Keratinocyte (primary cell): ENCODE measurements at regions not wholly inside any gene's neighbourhood (a gene's known extent, or its start where the extent isn't known, plus 50 kb on each side); places are given as distances from the start of the nearest gene placed in this dataset.

ENCODE experiments used
- CTCF ChIP-seq, 3 experiments: IDR thresholded peaks in 1 of 3; conservative IDR thresholded peaks in 1 of 3; optimal IDR thresholded peaks in 1 of 3; 2 replicates in 2 of 3; 3 replicates in 1 of 3; pipeline versions ENCODE3 to v1.5.1; 2011; ENCODE audit warnings: low read length in 3 of 3, mild to moderate bottlenecking in 3 of 3, moderate library complexity in 2 of 3, control low read depth in 1 of 3, inconsistent platforms in 1 of 3; ENCODE audit not compliant: insufficient read depth in 2 of 3; ENCODE audit errors: extremely low read depth in 1 of 3
- EZH2 ChIP-seq: IDR thresholded peaks from one replicate; pipeline ENCODE4 v1.6.1; 2012; ENCODE audit warnings: inconsistent platforms, mild to moderate bottlenecking, low read length, moderate library complexity

GRCh38 chrX:1109580-1110119 lies 102.8 kb downstream of the CRLF2 start:
- TF ChIP-seq EZH2 (no peak), CTCF (optimal IDR thresholded peaks at IDR 0.05 in 1 of 3, IDR thresholded peaks at IDR 0.05 in 1 of 3, conservative IDR thresholded peaks at IDR 0.05 in 1 of 3; ENCODE audit: extremely low read depth in 1 of 3, insufficient read depth in 2 of 3, low read length in 3 of 3) (no peak)
